Inferior parietal cortex (tissue), 1 donor: ENCODE measurements at regions not wholly inside any gene's neighbourhood (a gene's known extent, or its start where the extent isn't known, plus 50 kb on each side); places are given as distances from the start of the nearest gene placed in this dataset.
A peak's percentile ranks its signal among the peaks of the same experiment; 100 is the strongest.
"Not testable (repeated sequence)": the region's sequence is repeated elsewhere in the genome, so short reads cannot be mapped to it uniquely, and the experiment has no call there.

Experiments used
- DNase-seq: peaks from one replicate; pipeline ENCODE4 v3.0.0-alpha.2; 2016; ENCODE audit errors: extremely low spot score

DNA sequence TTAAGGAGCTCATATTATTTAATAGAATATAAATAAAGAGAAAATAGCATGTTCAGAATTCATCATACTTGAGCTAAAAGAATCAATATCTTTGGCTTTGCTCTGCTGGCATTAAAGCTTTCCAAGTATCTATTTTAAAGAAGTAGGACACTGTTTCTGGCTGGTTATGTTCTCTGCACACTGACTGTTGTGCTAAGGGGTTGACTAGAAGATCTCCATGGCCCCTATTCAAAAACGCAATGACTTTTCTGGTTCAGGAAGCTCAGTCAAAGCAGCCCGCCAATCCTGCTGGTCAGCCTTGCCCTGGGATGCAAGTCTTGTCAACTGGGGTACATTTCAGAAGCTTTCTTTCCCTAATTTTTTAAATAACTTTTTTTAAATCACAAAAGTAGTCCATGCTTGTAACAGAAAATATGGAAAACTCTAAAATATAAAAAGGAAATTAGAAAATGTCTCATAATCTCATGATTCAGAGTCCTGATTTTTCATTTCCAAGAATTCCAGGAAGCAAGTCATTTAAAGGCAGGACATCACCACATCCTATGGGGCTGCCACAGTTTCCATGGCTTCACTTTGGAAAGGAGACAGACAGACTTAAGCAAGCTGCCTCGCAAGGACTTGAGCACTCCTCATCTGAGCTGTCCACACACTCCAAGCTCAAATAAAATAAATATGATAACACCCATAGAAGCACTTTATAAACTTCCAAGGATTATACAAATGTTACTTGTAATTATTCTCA lies 195.1 kb downstream of the TXNL1 start:
- DNase-seq: no peak

DNA sequence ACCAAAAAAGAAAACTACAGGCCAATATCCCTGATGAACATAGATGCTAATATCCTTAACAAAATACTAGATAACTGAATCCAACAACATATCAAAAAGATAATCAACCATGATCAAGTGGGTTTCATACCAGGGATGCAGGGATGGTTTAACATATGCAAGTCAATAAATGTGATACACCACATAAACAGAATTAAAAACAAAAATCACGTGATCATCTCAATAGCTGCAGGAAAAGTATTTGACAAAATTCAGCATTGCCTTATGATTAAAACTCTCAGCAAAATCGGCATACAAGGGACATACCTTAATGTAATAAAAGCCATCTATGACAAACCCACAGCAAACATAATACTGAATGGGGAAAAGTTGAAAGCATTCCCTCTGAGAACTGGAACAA lies 199.9 kb downstream of the TXNL1 start:
- DNase-seq: not testable (repeated sequence)

DNA sequence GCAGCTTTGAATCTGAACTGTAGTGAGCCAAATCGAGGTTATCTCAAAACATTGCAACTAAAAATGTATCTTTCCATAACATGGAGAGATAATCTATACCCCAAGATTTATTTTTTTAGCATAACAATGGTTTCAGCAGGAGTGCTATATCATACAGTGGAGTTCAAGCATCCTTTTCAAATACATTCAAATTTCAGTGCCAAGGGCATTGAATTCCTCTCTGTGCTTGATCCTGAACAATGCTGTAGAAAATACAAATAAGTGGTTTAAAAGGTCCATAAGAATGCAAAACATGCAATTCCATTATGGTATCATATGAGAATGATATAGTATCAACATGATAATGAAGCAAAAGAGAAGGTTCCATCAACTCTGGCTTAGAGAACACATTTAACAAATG lies 201.7 kb downstream of the TXNL1 start:
- DNase-seq: no peak

DNA sequence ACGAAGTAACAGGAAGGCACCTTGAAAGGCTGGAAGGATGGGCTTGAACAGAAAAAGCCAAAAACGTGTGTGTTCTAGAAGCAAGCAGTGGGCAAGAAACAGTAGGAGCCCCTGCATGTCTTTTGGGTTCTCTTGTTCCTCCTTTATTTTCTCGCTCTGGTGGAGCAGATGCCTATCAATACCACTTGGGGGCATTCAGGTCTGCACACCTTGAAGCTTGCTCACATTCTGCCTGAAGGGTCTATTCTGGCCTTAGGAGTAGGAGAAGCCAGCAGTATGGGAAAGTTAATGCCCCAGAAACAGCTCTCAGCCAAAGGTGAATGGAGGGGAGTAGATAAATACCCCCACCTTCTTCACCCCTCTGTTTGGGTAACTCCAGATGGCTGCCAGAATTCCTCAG lies 204.5 kb downstream of the TXNL1 start:
- no peak for DNase-seq

DNA sequence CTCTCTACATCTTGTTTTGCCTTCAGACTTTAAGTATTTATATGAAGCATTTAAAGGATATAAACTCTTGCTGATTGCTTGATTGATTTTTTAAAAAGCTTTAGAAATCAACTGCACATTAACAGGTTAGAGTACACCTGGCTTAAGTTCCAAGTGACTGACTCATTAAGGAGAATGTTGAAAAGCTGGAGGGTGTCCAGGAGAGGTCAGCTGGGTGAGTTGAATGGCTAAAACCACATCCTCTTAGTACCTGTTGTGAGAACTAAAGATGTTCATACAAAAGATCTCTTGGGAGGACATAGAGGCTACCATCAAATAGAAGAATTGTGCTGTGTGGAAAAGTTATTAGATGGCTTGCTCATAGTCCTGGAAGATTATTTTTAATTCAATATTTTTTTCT lies 206.8 kb downstream of the TXNL1 start:
- DNase-seq: no peak

DNA sequence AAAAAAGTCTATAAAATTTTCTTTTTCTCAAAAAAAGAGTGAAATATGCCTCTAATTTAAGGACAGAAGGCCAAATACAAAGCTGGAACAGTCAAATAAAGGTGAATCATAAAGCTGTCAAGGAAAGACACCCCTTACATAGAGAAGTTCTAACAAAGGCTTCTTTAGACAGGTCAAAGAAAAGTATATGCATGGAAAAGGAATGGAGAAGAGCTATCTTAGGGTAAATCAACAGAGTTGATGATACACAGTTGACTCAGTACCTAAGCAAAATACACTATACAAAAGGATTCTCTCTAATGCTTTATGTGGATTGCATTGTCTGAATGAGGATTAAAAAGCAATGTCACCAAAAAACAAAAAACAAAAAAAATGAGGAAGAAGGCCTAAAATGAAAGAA lies 214.8 kb downstream of the TXNL1 start:
- DNase-seq: no peak

DNA sequence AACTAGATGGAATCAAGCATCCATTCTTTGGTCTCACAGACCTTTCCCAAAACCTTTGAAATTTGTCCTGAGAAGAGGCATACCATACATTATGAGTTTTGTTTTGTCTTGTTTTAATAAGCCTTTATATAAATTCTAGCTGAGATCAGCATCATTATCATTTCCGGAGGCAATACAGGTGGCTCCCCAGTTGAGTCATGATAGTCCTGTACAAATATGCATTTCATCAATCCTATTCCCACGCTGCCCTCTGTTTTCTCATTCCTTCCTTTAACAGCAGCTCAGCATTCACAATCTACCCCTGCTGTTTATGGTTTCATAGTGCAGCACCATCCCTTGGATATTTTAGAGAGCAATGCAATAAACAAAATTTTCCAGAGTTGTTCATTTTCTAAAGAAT lies 216.7 kb downstream of the TXNL1 start:
- no peak for DNase-seq

DNA sequence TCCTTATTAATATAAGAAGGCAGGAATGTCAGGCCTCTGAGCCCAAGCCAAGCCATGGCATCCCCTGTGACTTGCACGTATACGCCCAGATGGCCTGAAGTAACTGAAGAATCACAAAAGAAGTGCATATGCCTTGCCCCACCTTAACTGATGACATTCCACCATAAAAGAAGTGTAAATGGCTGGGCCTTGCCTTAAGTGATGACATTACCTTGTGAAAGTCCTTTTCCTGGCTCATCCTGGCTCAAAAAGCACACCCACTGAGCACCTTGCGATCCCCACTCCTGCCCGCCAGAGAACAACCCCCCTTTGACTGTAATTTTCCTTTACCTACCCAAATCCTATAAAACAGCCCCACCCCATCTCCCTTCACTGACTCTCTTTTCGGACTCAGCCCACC lies 217.5 kb downstream of the TXNL1 start:
- DNase-seq: not testable (repeated sequence)

DNA sequence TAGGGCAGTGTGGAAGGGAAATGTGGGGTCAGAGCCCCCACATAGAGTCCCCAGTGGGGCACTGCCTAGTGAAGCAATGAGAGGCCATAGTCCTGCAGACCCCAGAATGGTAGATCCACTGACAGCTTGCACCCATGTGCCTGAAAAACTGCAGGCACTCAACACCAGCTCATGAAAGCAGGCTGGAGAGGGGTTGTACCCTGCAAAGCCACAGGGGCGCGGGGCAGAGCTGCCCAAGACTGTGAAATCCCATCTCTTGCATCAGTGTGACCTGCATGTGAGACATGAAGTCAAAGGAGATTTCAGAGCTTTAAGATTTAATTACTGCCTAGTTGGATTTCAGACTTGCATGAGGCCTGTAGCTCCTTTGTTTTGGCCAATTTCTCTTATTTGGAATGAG lies 224.0 kb downstream of the TXNL1 start:
- DNase-seq: no peak

DNA sequence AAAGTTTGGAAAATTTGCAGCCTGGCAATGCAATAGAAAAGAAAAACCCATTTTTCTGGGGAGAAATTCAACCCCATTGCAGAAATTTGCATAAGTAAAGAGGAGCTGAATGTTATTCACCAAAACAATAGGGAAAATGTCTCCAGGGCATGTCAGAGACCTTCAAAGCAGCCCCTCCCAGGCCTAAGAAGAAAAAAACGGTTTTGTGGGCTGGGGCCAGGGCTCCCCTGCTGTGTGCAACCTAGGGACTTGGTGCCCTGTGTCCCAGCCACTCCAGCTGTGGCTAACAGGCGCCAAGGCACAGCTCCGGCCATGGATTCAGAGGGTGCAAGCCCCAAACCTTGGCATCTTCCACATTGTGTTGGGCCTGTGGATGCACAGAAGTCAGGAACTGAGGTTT lies 224.5 kb downstream of the TXNL1 start:
- DNase-seq: no peak

DNA sequence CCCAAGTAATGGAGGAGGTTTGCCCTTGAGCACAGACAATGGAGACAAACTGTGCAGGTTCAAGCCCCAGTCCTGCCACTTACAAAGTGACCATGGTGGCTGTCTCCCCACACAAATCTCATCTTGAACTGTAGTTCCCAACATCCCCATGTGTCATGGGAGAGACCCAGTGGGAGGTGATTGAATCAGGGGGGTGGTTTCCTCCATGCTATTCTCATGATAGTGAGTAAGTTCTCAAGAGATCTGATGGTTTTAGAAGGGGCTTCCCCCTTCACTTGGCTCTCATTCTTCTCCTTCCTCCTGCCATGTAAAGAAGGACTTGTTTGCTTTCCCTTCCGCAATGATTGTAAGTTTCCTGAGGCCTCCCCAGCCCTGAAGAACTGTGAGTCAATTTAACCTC lies 225.4 kb downstream of the TXNL1 start:
- DNase-seq: no peak

DNA sequence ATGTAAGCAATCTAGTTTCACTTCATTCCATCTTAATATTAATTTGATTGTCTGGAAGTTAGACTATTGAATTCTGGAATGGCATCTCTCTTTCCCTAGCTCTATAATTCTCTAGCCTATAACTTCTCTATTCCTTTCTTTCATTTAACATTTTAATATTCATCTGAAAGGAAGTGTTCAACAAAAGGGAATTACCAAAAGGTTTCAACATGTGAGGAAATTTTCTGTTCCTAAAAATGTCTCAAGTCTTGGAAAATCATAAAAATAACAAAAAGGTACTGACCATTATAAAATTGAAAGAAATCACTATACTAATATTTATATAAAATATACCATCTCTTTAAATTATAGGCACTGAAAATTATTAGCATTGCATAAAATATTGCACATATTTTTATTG lies 228.7 kb downstream of the TXNL1 start:
- no peak for DNase-seq

DNA sequence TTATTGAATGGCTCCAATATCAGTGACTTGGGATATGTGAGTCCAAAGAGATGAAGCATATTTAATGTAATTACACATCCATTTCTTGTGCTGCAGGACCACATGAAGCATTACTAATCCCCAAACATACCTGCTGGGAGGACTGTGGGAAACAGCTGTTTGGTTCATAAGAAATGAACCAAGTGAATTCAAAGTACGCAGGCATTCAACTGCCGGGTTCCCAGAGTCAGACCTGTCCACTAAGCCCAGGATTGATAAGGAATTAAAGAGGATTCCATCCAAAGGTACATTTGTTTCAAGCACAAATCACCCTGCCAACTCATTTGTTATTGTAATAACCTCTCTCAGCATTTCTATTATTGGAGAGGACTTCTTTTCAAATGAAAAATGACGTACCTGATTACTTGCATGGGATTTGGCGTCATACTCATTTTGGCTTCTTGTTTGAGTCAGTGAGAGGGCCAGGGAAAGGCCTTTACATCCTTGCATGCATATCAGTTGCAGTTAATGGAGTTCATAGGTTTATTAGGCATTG lies 230.7 kb downstream of the TXNL1 start:
- DNase-seq: no peak

DNA sequence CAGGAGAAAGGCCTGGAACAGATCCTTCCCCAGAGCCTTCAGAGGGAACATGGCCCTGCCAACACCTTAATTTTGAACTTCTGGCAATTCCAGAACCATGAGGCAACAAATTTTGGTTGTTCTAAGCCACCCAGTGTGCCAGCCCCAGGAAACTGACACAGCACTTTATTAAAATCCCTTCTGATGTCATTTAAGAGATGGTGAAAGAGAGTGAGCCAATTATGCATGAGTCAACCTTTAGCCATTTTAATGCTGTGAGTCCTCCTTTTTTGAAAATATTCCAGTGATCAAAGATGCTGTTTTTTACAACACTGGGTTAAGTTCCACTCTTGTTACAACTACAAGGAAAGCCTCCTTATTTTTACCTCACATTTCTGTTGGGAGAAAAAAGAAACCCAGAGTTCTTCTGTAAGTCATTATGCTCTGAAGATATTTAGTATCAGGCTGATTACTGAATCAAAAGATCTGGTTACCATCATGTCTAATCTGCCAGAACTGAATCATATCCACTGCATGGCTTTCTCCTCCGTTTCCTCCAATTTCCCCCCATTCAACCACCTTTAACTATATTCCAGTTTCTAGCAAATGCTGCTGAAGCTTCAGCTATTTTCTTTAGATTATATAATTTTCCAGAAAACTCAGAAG lies 235.4 kb downstream of the TXNL1 start:
- no peak for DNase-seq

DNA sequence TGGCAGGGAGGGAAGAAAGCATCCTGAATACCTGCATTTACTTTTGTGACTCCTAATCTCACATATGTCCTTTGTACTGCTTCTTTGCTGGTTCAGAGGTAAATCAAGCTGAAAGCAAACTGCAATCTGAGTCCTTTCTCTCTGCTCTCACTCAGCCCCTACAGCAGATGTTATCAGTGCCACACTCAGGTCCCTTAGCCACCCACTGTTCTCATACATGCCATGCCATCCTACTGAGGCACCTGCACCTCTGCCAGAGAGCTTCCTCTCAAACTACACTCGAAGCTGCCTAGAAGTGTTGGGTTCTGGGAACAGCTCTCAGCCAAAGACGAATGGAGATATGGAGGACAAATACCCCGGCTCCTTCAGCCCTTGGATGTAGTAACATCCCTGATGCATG lies 244.5 kb downstream of the TXNL1 start:
- no peak for DNase-seq

DNA sequence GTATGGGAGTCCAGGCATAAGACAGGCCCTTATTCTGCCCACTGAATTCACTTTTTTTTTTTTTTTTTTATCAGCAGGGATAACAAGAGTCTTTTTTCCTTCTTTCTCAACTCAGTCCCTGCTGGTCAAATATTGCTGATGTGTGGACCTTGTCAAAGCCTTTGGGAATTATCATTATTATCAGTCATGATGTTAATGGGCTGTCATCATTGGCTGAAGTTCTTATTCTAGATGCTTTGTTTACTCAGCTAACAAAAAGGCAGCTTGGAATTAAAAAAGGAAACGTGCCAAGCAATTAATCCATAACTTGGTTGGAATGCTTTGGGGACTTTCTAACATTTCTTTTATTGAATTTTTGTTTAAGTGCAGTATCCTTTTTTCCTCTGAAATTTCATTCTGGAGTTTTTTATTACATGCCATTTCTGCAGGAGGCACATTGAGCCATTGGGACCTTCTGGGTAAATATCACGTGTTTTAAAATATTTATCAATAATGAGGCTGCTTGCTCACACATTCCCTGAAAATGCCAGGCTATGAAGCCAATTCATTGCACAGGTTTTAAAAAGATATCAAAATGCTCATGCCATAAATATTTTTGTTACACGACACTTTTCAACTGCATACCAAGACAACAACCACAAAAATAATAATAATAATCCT lies 246.3 kb downstream of the TXNL1 start:
- DNase-seq: no peak

DNA sequence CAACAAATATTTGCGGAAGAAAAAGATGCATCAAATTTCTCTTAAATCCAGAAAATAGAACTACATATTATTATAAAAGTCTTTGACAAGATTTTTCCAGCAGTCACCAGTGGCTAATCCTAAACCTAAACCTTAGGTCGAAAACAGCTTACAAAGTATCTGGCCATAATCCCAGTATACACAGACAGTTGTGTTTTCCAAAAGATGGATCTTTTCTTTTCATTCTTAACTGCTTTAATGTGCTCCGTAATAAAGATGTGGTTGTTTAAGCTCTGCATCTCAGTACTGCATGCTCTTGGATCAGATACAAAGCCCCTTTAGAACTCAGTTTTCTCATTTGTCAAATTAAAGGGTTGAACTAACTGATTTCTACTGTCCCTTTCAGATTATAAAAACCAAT lies 247.8 kb downstream of the TXNL1 start:
- DNase-seq: no peak

DNA sequence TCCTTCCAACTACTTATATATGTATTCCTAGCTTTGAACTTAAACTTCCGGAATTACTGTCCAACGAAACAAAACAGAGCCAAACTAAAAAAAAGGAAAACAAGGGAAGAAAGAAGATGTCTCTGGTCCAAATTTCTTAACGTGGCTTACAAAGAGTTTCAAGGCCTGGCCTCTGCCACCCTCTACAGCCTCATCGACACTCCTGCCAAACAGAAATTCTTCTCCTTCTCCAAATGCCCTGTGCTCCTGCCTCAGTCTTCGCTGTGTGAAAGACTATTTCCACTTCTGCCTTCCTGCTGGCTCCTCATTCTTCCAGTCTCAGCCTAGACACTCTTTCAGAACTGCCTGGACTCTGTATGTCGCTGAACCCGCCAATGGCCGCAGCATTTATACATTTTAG lies 249.2 kb downstream of the TXNL1 start:
- no peak for DNase-seq

DNA sequence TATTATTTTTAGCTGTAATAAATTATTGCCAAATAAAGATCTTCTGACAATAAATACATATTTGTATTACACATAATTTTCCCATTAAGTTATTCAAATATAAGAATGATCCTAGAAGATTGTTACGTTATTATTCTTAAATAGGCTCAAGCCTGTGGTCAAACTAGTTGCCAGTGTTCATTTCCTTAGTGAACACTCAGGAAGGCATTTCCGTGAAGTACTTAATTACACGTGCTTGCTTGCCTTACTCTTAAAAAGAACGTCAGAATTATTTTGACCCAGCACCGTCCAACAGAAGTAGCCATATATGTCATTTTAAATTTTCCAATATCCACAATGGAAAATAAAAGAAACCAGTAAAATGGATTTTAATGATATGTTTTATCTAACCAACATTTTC lies 249.8 kb downstream of the TXNL1 start:
- no peak for DNase-seq

DNA sequence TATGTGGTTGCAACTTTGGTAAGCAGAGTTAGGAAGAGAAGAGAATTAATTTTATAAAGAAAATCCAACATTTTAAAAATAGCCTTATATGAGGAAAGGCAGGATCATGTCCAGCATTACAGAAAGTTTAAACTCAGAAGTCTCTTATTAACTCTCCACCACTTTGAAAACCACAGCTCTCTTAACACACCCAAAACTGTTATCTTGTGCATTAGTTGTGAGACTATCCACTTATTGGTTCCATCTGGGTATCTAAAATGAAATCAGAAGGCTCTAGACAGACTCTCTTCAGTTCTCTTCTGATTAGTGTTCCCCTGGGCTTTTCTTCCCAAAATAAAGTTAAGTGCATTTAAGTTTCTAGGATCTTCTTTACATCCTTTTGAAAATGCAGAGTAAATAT lies 251.5 kb downstream of the TXNL1 start:
- no peak for DNase-seq

DNA sequence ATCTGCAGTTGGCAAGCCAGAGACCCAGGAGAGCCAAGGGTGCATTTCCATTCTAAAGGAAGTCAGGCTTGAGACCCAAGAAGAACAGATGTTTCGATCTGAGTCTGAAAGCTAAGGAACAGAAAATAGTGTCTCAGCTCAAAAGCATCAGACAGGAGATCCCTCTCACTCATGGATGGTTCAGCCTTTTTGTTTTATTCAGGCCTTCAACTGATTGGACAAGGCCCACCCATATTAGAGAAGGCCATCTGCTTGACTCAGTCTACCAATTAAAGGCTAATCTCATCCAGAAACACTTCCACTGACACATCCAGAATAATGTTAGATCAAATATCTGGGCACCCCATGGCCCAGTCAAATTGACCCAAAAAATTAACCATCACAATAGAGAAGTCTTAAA lies 255.0 kb downstream of the TXNL1 start:
- DNase-seq: no peak

DNA sequence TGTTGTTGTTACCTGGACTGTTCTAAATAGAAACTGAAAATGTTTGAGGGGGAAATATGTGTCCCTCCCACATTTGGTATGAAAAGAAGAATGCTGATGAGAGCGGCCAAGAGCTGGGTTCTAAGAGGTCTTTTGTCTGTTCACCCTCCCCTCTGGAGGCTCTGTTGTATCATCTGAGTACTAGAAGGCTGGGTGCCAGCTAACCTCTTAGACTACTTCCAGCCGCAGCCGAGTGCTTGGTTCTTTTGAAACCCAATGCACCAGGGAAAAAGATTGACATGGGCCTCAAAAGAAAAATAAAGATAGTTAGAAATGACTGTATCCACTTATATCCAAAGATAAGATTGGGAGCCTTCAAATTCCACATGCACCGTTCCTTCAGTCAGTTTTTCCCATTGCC lies 255.9 kb downstream of the TXNL1 start:
- peak; percentile 79 for DNase-seq

DNA sequence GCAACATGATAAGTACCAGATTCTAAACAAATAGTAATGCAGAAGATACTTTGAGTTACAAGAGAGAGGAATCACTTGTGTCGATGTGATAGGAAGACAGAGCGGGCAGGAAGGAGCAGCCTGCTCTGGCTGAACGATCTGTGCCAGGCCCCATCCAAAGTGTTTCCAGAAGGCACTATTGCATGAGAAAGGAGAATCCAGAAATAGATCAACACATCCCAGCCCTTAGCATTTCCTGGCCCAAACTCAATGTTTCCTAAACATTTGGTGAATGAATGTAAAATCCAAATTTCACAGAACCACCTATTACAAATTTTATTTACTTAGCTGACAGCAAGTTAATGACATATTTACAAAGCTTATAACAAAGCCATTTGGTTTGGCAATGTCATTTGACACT lies 257.2 kb downstream of the TXNL1 start:
- DNase-seq: no peak
